ENCODE measurements at regions not wholly inside any gene's neighbourhood (a gene's known extent, or its start where the extent isn't known, plus 50 kb on each side); places are given as distances from the start of the nearest gene placed in this dataset.
"Not testable (repeated sequence)": the region's sequence is repeated elsewhere in the genome, so short reads cannot be mapped to it uniquely, and the experiment has no call there.

DNA sequence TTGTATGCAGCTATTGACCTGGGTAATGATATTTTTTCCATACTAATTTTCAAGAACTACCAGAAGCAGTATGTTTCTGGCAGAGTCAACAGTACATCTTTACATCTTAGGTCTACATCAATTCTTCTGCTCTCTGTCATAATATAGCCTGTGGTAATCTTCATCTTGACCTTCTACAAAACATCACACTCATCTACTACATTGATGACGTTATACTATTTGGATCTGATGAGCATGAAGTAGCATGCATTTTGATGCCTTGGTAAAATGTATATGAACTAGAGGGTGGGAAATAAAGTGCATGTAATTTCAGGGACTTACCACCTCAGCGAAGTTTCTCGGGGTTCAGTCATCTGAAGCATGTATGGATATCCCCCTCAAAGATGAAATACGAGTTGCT lies 629.7 kb upstream of the SGCD start:
- no peak for DNase-seq (ENCODE audit: low read depth, low spot score)
- no peak overlapping the region for H3K4me3 ChIP-seq (ENCODE audit: low read depth, low read length)
- TF ChIP-seq, protein P1, sequence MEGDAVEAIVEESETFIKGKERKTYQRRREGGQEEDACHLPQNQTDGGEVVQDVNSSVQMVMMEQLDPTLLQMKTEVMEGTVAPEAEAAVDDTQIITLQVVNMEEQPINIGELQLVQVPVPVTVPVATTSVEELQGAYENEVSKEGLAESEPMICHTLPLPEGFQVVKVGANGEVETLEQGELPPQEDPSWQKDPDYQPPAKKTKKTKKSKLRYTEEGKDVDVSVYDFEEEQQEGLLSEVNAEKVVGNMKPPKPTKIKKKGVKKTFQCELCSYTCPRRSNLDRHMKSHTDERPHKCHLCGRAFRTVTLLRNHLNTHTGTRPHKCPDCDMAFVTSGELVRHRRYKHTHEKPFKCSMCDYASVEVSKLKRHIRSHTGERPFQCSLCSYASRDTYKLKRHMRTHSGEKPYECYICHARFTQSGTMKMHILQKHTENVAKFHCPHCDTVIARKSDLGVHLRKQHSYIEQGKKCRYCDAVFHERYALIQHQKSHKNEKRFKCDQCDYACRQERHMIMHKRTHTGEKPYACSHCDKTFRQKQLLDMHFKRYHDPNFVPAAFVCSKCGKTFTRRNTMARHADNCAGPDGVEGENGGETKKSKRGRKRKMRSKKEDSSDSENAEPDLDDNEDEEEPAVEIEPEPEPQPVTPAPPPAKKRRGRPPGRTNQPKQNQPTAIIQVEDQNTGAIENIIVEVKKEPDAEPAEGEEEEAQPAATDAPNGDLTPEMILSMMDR (IDR thresholded peaks at IDR 0.05; ENCODE audit: low read depth, low read length) = no peak
- in situ Hi-C loops (cut with HindIII; ENCODE audit: low sequenced_read_pairs) = no loop called here

DNA sequence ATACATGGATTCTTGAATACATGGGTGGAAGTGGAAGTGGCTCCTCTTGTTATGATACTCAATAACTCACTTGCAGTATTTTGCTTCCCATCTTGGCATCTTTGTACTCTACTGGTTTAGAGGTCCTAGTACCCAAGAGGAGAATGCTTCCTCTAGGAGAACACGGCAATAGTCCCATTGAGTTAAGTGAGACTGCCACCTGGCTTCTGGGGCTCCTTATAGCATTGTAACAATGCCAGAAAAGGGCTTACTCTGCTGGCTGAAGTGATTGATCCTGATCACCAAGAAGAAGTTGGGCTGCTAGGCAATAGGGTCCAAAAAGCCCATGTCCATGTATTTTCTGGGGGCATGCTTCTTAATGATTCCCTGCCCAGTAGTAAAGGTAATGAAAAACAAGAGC lies 627.6 kb upstream of the SGCD start:
- TF ChIP-seq, protein P1 (IDR thresholded peaks at IDR 0.05; ENCODE audit: low read depth, low read length) = no peak
- no peak overlapping the region for H3K4me3 ChIP-seq (ENCODE audit: low read depth, low read length)
- no peak for DNase-seq (ENCODE audit: low read depth, low spot score)
- in situ Hi-C loops (cut with HindIII; ENCODE audit: low sequenced_read_pairs) = no loop called here

DNA sequence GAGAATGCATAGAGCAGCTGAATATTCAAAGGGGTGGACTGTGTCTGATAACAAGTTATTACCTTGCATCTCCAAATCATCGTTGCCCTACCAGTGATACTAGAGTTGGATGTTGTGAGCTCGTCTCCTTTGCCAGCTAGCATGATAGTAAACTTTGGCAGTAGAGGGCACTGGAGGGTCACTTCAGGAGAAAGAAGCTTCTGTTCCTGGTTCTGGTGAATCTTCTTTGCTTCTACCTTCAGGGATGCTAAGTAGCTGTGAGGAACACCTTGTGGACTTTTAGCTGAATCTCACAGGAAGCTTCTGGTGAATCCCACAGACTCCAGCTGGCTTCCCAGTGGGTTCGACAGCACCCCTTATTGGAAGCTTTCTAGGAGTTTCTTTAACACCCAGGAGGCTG lies 626.6 kb upstream of the SGCD start:
- H3K4me3 ChIP-seq (ENCODE audit: low read depth, low read length) = no peak overlapping the region
- no peak for DNase-seq (ENCODE audit: low read depth, low spot score)
- in situ Hi-C loops (cut with HindIII; ENCODE audit: low sequenced_read_pairs) = no loop called here
- TF ChIP-seq, protein P1 (IDR thresholded peaks at IDR 0.05; ENCODE audit: low read depth, low read length) = no peak

DNA sequence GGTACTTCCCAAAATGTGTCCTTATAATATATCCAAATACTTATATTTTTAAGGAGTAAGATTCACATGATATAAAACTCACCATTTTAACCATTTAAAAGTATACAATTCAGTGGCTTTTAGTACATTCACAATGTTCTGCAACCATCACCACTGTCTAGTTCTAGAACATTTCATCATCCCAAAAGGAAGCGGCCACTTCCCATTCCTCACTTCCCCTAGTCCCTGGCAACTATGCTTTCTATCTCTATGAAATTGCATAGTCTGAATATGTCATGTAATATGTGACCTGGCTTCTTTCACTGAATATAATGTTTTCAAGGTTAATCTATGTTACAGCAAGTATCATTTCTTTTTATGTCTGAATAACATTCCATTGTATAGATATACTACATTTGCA lies 615.1 kb upstream of the SGCD start:
- TF ChIP-seq, protein P1 (IDR thresholded peaks at IDR 0.05; ENCODE audit: low read depth, low read length) = no peak
- no peak for DNase-seq (ENCODE audit: low read depth, low spot score)
- in situ Hi-C loops (cut with HindIII; ENCODE audit: low sequenced_read_pairs) = no loop called here
- no peak overlapping the region for H3K4me3 ChIP-seq (ENCODE audit: low read depth, low read length)

DNA sequence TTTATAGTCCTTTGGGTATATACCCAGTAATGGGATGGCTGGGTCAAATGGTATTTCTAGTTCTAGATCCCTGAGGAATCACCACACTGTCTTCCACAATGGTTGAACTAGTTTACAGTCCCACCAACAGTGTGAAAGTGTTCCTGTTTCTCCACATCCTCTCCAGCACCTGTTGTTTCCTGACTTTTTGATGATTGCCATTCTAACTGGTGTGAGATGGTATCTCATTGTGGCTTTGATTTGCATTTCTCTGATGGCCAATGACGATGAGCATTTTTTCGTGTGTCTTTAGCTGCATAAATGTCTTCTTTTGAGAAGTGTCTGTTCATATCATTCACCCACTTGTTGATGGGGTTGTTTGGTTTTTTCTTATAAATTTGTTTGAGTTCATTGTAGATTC lies 612.5 kb upstream of the SGCD start:
- in situ Hi-C loops (cut with HindIII; ENCODE audit: low sequenced_read_pairs); H3K4me3 ChIP-seq (ENCODE audit: low read depth, low read length); DNase-seq (ENCODE audit: low read depth, low spot score): not testable (repeated sequence)

DNA sequence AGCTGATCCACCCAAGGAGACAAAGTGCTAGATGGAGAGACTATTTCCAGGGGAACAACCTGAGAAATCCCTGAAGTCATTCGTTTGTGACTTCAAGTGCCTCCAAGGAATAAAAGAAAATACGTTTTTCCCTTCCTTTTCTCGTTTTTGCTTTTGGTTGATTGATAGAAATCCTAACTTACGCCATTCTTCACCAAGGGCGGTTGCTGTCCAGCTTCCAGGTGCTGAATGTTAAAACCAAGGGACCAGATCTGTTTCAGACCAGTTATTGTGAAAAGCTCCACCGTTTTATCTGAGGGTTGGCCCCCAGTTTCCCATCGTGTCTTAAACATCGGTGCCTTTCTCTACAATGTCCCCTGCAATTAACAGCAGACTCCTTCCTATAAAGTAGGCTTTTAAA lies 600.7 kb upstream of the SGCD start:
- H3K4me3 ChIP-seq (ENCODE audit: low read depth, low read length) = no peak overlapping the region
- in situ Hi-C loops (cut with HindIII; ENCODE audit: low sequenced_read_pairs) = no loop called here
- TF ChIP-seq, protein P1 (IDR thresholded peaks at IDR 0.05; ENCODE audit: low read depth, low read length) = no peak
- DNase-seq (ENCODE audit: low read depth, low spot score) = no peak

DNA sequence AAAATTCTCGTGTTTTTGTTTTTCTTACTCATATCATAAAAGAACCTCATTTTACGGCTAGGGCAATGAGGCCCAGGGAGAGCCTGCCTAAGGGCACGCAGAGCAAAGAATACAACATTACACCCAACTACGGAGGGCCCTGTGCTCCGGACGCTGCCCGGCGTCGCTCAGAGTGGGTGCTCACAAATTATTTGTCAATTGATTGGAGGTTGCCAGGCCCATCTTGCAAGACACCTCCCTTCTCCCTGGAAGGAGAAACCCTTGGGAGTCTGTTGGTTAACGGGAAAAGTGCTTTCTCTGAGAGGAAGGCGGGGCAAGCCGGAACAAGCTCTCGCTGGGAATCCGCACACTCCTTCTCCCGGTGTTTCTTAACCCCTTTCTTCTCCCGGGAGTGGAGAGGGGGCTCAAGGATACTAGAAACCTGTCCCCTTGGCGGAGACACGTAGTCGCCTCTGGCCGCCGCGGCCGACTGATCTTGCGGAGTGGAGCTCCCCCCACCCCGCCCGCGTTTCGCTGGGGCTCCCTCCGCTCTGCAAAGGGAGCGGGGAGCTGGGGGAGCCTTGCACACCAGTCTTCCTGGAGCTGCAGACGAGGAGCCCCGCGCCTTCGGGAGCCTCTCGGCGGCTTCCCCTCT lies 599.3 kb upstream of the SGCD start:
- in situ Hi-C loops (cut with HindIII; ENCODE audit: low sequenced_read_pairs) = no loop called here
- TF ChIP-seq, protein P1 (IDR thresholded peaks at IDR 0.05; ENCODE audit: low read depth, low read length) = no peak
- no peak for DNase-seq (ENCODE audit: low read depth, low spot score)
- no peak overlapping the region for H3K4me3 ChIP-seq (ENCODE audit: low read depth, low read length)
